Astrocyte of the spinal cord (primary cell): ENCODE measurements at regions not wholly inside any gene's neighbourhood (a gene's known extent, or its start where the extent isn't known, plus 50 kb on each side); places are given as distances from the start of the nearest gene placed in this dataset.

Source experiments
- DNase-seq: peaks from one replicate; pipeline ENCODE4 v3.0.0; 2011; ENCODE audit warnings: low read depth, low spot score
- H3K4me3 ChIP-seq: 2 replicates; pipeline ENCODE4 v1.5.1; 2011; ENCODE audit warnings: low read depth, mild to moderate bottlenecking, low read length, moderate library complexity
- in situ Hi-C: cut with HindIII; loops from 2 replicates; pipeline ENCODE4 v1.10.0; 2017; ENCODE audit warnings: low sequenced_read_pairs
- TF ChIP-seq, protein P1 (sequence below): IDR thresholded peaks from 2 replicates; pipeline ENCODE4 v1.5.1; 2012; ENCODE audit warnings: low read depth, mild to moderate bottlenecking, low read length, inconsistent platforms

DNA sequence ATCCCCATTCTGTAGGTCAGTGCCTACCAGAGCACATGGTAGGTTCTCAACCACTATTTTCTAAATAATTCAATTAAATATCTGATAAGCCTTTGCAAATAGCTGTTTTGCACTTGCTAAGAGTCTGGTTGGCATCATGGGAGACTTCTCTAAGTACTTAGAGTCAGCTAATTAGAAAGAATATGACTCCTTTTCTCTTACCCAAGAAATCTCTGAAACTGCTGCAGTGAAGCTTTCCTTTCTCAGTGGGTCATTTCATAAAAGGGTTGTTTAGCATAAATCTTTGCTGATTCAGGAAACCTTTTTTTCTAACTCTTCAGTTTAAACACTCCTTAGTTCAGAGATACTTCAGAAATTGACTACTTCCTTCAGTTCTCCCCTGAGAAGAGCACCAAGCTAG is 438.9 kb downstream of the ADRA2A start:
- in situ Hi-C loops: no loop called here
- DNase-seq: no peak
- TF ChIP-seq, protein P1, sequence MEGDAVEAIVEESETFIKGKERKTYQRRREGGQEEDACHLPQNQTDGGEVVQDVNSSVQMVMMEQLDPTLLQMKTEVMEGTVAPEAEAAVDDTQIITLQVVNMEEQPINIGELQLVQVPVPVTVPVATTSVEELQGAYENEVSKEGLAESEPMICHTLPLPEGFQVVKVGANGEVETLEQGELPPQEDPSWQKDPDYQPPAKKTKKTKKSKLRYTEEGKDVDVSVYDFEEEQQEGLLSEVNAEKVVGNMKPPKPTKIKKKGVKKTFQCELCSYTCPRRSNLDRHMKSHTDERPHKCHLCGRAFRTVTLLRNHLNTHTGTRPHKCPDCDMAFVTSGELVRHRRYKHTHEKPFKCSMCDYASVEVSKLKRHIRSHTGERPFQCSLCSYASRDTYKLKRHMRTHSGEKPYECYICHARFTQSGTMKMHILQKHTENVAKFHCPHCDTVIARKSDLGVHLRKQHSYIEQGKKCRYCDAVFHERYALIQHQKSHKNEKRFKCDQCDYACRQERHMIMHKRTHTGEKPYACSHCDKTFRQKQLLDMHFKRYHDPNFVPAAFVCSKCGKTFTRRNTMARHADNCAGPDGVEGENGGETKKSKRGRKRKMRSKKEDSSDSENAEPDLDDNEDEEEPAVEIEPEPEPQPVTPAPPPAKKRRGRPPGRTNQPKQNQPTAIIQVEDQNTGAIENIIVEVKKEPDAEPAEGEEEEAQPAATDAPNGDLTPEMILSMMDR: no peak
- no peak overlapping the region for H3K4me3 ChIP-seq

DNA sequence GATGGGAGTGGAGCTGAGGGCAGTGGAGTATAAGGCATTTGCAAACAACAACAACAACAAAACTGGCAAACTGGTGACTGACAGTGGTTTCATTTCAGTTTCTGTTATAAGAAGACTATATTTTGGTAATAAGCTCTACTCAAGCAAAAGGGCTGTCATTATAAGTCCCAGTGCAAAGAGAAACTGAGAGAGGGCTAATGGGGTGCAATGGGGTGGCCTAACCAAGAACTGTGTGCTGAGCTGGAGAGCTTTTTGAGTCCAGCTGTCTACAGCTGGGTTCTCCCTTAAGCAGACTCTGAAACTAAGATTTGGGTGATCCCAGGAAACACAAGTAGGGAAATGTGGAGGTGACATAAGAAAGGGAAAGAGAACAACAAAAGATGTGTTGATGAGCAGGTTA is 439.3 kb downstream of the ADRA2A start:
- no peak for DNase-seq
- in situ Hi-C loops: no loop called here
- no peak overlapping the region for H3K4me3 ChIP-seq
- TF ChIP-seq, protein P1: no peak

DNA sequence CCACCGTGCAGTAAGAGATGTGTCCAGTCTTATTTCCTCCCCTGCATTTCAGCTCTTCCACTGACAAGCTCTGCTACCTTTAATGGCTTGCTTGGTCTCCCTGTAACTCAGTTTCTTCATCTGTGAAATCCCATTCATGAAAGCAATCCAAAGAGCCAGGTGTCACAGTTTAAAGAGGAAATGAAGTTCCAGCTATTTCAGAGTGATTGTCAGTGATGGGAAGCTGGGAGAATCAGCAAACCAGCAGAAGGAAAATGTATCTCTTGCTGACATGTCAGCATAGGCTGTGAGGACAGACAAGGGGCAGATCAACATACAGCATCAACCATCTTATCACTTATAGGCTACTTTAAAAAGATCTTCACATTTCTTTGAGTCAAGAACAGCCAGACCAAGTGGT is 445.3 kb downstream of the ADRA2A start:
- in situ Hi-C loops: no loop called here

DNA sequence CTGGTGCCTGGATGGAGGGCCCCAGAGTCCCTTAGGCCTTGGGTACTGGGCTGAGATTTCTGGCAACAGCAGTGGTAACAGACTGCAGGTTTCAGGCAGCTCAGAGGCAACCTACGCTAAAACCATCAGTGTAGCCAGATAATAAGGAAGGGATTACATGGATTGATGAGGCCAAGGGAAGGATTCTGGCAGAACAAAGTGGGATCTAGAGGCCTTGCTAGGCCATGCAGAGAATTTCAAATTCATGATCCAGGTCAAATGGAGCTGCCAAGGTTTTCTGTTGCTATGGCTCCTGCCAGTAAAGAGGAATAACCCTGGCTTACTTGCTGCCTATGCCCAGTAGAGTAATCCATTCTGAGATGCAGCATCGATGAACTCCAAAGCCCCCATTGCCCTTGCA is 445.7 kb downstream of the ADRA2A start:
- in situ Hi-C loops: no loop called here
- TF ChIP-seq, protein P1: no peak
- H3K4me3 ChIP-seq: no peak overlapping the region
- no peak for DNase-seq

More for the DNA sequence above, 445.3 kb downstream of the ADRA2A start:
- TF ChIP-seq, protein P1: no peak
- no peak overlapping the region for H3K4me3 ChIP-seq
- DNase-seq: no peak

DNA sequence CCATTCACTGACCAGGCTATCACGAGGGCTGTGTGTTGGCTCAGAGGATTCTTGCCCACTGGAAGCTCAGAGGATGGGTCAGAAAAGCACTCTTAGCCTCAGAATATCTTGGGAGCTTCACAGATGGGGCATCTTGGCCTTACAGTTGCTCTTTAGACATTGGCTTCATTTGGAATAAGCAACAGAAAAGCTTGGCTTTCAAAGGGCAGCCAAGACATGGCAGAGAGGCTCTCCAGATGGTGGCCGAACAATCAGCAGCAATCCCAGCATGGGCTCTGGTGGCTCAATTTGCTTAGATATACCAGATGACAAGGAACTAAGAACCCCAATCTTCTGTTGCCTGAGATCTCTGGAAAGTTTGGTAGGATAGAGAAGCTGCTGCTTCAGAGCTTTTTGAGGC is 446.2 kb downstream of the ADRA2A start:
- TF ChIP-seq, protein P1: no peak
- no peak overlapping the region for H3K4me3 ChIP-seq
- in situ Hi-C loops: no loop called here
- DNase-seq: no peak

DNA sequence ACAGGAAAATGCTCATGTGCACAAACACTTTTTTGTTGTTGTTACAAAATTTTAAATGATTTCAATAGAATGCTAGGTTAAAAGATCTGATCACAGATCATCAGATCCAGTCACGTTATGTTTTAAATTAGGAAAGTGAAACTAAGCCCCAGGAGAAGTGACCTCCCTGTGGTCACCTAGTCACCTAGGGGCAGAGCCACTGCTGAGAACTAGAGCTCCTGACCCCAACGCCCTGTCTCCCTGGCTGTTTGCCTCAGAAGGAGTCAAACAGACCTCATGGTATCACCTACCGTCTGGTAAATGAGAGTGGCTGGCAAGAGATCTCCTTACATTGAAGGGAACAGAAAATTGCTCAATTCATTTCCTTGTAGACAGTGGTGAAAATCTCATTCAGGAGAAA is 447.3 kb downstream of the ADRA2A start:
- in situ Hi-C loops: no loop called here
- TF ChIP-seq, protein P1: no peak

DNA sequence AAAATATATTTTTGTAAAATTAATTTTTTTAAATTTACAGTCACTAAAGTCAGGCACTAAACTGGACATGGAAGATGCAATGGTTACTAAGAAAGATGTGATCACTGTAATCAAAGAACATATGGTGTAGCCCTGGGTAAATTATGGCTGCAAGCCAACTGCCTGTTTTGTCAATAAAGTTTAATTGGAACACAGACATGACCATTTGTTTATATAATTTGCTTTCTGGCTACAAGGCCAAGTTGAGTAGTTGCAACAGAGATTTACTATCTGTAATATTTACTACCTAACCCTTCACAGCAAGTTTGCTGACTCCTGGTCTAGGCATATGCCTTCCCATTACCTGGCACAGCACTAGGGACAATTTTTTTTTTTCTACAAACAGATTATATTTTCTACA is 448.9 kb downstream of the ADRA2A start:
- in situ Hi-C loops: no loop called here
- TF ChIP-seq, protein P1: no peak
- no peak overlapping the region for H3K4me3 ChIP-seq
- DNase-seq: no peak

More for the DNA sequence above, 447.3 kb downstream of the ADRA2A start:
- H3K4me3 ChIP-seq: no peak overlapping the region
- DNase-seq: no peak
